C4-2B (cell line): ENCODE measurements at regions not wholly inside any gene's neighbourhood (a gene's known extent, or its start where the extent isn't known, plus 50 kb on each side); places are given as distances from the start of the nearest gene placed in this dataset.

Experiments
- H3K27ac ChIP-seq: fragments of 450-650 bp; 2 replicates; pipeline ENCODE4 v1.5.1; 2017
- ZFX ChIP-seq: fragments of 450-650 bp; IDR thresholded peaks from 2 replicates; pipeline ENCODE4 v1.6.1; 2017
- TF ChIP-seq, protein P1 (sequence below): fragments of 450-650 bp; conservative IDR thresholded peaks from 2 replicates; pipeline ENCODE4 v1.5.1; 2017; ENCODE audit warnings: mild to moderate bottlenecking

DNA sequence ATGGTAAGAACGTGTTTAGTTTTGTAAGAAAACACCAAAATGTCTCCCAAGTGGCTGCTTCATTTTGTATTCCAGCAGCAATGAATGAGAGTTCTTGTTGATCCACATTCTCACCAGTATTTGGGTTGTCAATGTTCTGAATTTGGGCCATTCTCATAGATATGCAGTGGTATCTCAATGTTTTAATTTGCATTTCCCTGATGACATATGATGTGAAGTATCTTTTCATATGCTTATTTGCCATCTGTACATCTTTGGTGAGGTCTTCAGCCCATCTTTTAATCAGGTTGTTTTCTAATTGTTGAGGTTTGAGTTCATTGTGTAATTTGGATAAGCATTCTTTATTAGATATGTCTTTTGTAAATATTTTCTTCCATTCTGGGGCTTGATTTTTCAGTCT lies 436.8 kb upstream of the IRAK1BP1 start:
- TF ChIP-seq, protein P1, sequence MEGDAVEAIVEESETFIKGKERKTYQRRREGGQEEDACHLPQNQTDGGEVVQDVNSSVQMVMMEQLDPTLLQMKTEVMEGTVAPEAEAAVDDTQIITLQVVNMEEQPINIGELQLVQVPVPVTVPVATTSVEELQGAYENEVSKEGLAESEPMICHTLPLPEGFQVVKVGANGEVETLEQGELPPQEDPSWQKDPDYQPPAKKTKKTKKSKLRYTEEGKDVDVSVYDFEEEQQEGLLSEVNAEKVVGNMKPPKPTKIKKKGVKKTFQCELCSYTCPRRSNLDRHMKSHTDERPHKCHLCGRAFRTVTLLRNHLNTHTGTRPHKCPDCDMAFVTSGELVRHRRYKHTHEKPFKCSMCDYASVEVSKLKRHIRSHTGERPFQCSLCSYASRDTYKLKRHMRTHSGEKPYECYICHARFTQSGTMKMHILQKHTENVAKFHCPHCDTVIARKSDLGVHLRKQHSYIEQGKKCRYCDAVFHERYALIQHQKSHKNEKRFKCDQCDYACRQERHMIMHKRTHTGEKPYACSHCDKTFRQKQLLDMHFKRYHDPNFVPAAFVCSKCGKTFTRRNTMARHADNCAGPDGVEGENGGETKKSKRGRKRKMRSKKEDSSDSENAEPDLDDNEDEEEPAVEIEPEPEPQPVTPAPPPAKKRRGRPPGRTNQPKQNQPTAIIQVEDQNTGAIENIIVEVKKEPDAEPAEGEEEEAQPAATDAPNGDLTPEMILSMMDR = no peak
- TF ChIP-seq ZFX = no peak
- no peak overlapping the region for H3K27ac ChIP-seq

DNA sequence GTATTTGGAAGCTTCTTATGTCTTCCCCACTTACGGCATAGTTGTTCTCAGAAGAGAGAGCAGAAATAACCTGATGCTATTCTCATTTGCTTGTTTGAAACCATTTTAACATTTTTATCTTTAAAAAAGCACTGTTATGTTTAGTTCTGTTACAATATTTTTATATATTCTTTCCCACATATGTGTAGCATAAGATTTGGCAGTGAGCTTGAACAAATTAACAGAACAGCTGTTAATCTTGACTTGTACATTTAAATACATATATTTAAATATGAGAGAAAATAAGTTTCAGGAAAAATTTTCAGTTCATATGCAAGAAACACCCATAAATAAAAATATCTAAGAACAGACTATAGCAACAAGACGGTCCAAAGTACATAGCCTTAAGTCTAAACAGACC lies 431.7 kb upstream of the IRAK1BP1 start:
- TF ChIP-seq, protein P1 = no peak
- TF ChIP-seq ZFX = no peak
- no peak overlapping the region for H3K27ac ChIP-seq

GRCh38 chr6:78436335-78436734 lies 431.0 kb upstream of the IRAK1BP1 start:
- no peak overlapping the region for H3K27ac ChIP-seq
- TF ChIP-seq, protein P1 = peak; percentile 40
- TF ChIP-seq ZFX = no peak

DNA sequence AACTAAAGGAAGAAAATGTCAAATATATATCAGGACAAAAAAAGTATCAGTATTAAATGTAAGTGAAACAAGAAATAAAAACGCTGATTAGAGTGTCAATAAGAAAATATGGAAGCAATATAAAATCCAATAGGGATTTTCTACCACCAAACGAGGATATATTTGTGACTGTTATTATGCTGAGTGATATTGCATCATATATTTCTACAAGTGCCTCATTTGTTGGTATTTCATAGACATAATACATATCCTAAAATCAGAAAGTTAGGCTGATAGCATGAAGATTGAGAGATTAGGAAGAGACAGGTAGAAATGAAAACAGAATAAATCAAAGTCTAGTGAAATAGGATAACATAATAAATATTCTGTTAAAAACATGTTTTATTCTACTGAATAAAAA lies 429.2 kb upstream of the IRAK1BP1 start:
- no peak overlapping the region for H3K27ac ChIP-seq
- TF ChIP-seq, protein P1 = no peak
- no peak for TF ChIP-seq ZFX

DNA sequence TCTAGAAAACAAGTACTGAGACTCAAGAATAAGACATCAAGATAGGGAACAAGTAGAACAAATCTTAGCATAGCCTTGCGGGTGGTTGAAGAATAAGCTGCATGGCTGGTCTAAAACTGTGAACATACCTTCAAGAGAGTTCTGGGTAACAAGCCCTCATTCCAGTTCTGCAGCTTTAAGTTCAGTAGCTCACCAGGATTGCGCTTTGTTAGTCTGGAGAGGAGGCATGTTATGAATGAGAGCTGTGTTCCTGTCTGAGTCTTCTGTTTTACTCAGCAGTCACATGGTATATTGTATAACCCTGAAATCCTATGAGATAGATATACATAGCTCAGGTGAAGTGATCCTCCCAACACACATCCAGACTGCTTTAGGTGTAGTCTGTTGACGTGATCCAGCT lies 406.6 kb upstream of the IRAK1BP1 start:
- TF ChIP-seq, protein P1 = no peak
- TF ChIP-seq ZFX = no peak
- no peak overlapping the region for H3K27ac ChIP-seq

- TF ChIP-seq ZFX = no peak
- TF ChIP-seq, protein P1 = no peak
- H3K27ac ChIP-seq = no peak overlapping the region
Observed at GRCh38 chr6:78462728-78463127, 404.6 kb upstream of the IRAK1BP1 start.

- no peak overlapping the region for H3K27ac ChIP-seq
- no peak for TF ChIP-seq ZFX
- TF ChIP-seq, protein P1 = no peak
Observed at GRCh38 chr6:78465059-78465634, 402.2 kb upstream of the IRAK1BP1 start.
